ENCODE measurements at regions not wholly inside any gene's neighbourhood (a gene's known extent, or its start where the extent isn't known, plus 50 kb on each side); places are given as distances from the start of the nearest gene placed in this dataset.

GRCh38 chr3:145942052-145942451 lies 218.9 kb downstream of the PLOD2 start:
- no peak for DNase-seq
- no peaks in the 10 kb centered on the region for H3K36me3 ChIP-seq
- H3K4me1 ChIP-seq: no peaks in the 10 kb centered on the region
- H3K27me3 ChIP-seq: no peaks in the 10 kb centered on the region
- H3K9ac ChIP-seq (ENCODE audit: low read depth in 2 of 2, low read length in 2 of 2): no peak overlapping the region
- H3K27ac ChIP-seq: no peak overlapping the region
- H3K4me3 ChIP-seq: no peak overlapping the region
- no peak for TF ChIP-seq CTCF (IDR thresholded peaks at IDR 0.05)
- no peaks in the 10 kb centered on the region for H3K9me3 ChIP-seq
- intact Hi-C loops (cut with DNase I): no loop called here

GRCh38 chr3:145943952-145944351 lies 217.0 kb downstream of the PLOD2 start:
- Histone ChIP-seq H3K36me3 (no peaks in the 10 kb centered on the region), H3K27me3 (no peaks in the 10 kb centered on the region), H3K4me3 (no peak overlapping the region), H3K9ac (ENCODE audit: low read depth in 2 of 2, low read length in 2 of 2) (no peak overlapping the region), H3K4me1 (no peaks in the 10 kb centered on the region), H3K9me3 (no peaks in the 10 kb centered on the region), H3K27ac (no peak overlapping the region)
- no peak for TF ChIP-seq CTCF (IDR thresholded peaks at IDR 0.05)
- intact Hi-C loops (cut with DNase I): no loop called here
- no peak for DNase-seq

- no peak overlapping the region for H3K27ac ChIP-seq
- no peaks in the 10 kb centered on the region for H3K27me3 ChIP-seq
- no peak overlapping the region for H3K9ac ChIP-seq (ENCODE audit: low read depth in 2 of 2, low read length in 2 of 2)
- no peak overlapping the region for H3K4me3 ChIP-seq
- DNase-seq: no peak
- intact Hi-C loops (cut with DNase I): no loop called here
- no peak for TF ChIP-seq CTCF (IDR thresholded peaks at IDR 0.05)
- no peaks in the 10 kb centered on the region for H3K4me1 ChIP-seq
- H3K9me3 ChIP-seq: no peaks in the 10 kb centered on the region
- no peaks in the 10 kb centered on the region for H3K36me3 ChIP-seq
These were observed 209.5 kb downstream of the PLOD2 start for GRCh38 chr3:145951441-145951840.

- TF ChIP-seq CTCF (IDR thresholded peaks at IDR 0.05): no peak
- Histone ChIP-seq H3K27me3 (no peaks in the 10 kb centered on the region), H3K4me3 (no peak overlapping the region), H3K9me3 (no peaks in the 10 kb centered on the region), H3K4me1 (no peaks in the 10 kb centered on the region), H3K9ac (ENCODE audit: low read depth in 2 of 2, low read length in 2 of 2) (no peak overlapping the region), H3K36me3 (no peaks in the 10 kb centered on the region), H3K27ac (no peak overlapping the region)
- DNase-seq: no peak
- intact Hi-C loops (cut with DNase I): no loop called here
These were observed 208.4 kb downstream of the PLOD2 start for GRCh38 chr3:145952536-145952935.

GRCh38 chr3:145953316-145953715 lies 207.7 kb downstream of the PLOD2 start:
- DNase-seq: no peak
- Histone ChIP-seq H3K9ac (ENCODE audit: low read depth in 2 of 2, low read length in 2 of 2) (no peak overlapping the region), H3K27ac (no peak overlapping the region), H3K4me1 (no peaks in the 10 kb centered on the region), H3K36me3 (no peaks in the 10 kb centered on the region), H3K9me3 (no peaks in the 10 kb centered on the region), H3K27me3 (no peaks in the 10 kb centered on the region), H3K4me3 (no peak overlapping the region)
- TF ChIP-seq CTCF (IDR thresholded peaks at IDR 0.05): no peak
- intact Hi-C loops (cut with DNase I): no loop called here

All from colonic mucosa (tissue), 4 donors.